GM12891 (cell line): ENCODE measurements at regions not wholly inside any gene's neighbourhood (a gene's known extent, or its start where the extent isn't known, plus 50 kb on each side); places are given as distances from the start of the nearest gene placed in this dataset.

ENCODE experiments used
- PAX5 ChIP-seq: IDR thresholded peaks from 2 replicates; pipeline ENCODE4 v1.6.1; 2011; ENCODE audit warnings: low read length, moderate library complexity, mild to moderate bottlenecking; ENCODE audit not compliant: insufficient read depth, severe bottlenecking
- POLR2A ChIP-seq: IDR thresholded peaks from 2 replicates; pipeline ENCODE4 v1.6.1; 2011; ENCODE audit warnings: low read depth, low read length, control low read depth
- POLR2AphosphoS5 ChIP-seq: IDR thresholded peaks from 2 replicates; pipeline ENCODE4 v1.6.1; 2011; ENCODE audit warnings: low read depth, low read length, control low read depth
- SPI1 ChIP-seq: IDR thresholded peaks from 2 replicates; pipeline ENCODE4 v1.6.1; 2011; ENCODE audit warnings: low read depth, low read length, control low read depth
- TAF1 ChIP-seq: IDR thresholded peaks from 2 replicates; pipeline ENCODE4 v1.6.1; 2011; ENCODE audit warnings: low read depth, low read length, control low read depth

- no peak for TF ChIP-seq POLR2AphosphoS5
- no peak for TF ChIP-seq POLR2A
- TF ChIP-seq TAF1, result no peak
- no peak for TF ChIP-seq SPI1
- no peak for TF ChIP-seq PAX5
These were observed 210.1 kb downstream of the GIPC2 start for GRCh38 chr1:78255846-78256245.
